NCI-H1417 (cell line): ENCODE measurements at regions not wholly inside any gene's neighbourhood (a gene's known extent, or its start where the extent isn't known, plus 50 kb on each side); places are given as distances from the start of the nearest gene placed in this dataset.
"Not testable (repeated sequence)": the region's sequence is repeated elsewhere in the genome, so short reads cannot be mapped to it uniquely, and the experiment has no call there.

Experiments
- DNase-seq, 3 experiments: peaks; one replicate each; lab custom pipeline; 2025; lab: John Stamatoyannopoulos, UW

- DNase-seq = no peak
Observed at GRCh38 chr2:104904889-104905288, 51.0 kb downstream of the POU3F3 start.

DNA sequence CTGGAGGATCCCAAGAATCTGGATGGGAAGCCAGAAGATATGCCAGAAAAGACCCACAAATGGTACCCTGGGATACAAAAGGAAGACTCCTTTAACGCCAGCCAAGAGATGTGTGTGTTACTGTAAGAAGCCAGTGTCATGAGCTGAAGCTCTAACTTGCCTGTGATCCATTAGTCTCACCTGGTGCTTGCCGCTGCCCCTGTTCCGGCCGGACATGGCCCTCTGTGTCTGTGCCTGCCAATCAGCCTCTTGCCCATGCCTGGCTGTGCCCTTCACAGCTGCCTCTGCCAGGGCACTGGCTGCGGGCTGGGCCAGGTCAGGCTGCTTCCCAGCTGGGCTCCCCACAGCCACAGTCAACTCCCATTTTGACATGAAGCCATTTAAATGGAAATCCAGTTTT lies 55.4 kb downstream of the POU3F3 start:
- no peak for DNase-seq

DNA sequence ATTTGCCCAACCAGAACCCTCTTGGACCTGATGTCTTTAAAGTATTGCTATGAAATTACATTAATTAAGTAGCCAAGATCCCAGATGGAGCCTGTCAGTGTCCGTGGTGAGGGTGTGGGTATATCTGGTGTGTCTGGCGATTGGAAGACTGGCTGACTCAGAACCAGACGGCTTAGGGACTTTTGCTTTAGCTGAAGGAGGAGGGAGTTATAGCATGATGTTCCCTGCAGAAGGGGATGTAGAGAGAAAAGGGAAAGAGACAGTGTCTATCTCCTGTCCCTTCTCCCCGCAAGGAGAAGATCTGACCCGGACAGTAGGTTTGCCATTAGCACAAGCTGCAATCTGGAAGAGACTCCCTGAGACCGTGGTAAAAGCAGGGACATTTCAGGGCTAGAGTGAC lies 60.6 kb downstream of the POU3F3 start:
- DNase-seq = no peak

GRCh38 chr2:104915107-104915793 lies 61.3 kb downstream of the POU3F3 start:
- no peak for DNase-seq

DNA sequence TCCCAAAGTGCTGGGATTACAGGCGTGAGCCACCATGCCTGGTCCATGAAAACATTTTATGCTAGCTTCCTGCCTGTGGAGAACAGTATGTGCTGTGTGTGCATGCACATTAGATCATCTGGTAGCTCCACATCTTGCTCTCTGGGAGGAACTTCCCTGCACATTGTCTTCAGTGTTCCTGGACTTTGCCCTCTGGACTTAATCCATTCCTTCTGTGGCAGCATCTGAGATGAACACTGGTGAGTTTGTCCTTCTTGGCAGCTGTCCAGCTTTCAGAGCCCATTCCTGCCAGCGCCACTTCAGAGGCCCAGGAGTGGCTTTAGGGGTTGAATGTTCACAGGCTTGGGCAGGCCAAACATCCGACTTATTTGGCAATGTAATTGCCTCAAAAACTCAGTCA lies 65.2 kb downstream of the POU3F3 start:
- DNase-seq = peak in 2 of 3 experiments; percentile 7 to 44

- DNase-seq = no peak
Observed at GRCh38 chr2:104923665-104924064, 69.8 kb downstream of the POU3F3 start.

DNA sequence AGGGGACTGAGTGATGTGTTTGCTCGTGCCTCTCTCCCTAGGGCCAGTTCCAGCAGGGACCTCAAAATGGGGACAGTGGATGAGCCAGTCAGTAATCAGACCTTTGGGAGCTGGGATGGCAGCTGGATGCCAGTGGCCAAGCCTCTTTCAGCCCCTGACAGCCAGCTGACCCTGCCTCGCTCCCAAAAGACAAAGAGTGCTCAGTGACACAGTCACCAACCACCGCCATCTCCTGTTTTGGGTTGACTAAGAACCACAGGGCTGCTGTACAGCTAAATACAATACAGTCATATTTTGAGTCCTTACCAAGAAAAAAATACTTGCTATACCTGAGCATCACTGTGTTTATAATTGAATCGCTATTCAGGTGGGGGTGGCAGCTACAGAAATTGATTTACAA lies 75.7 kb downstream of the POU3F3 start:
- DNase-seq = no peak

DNA sequence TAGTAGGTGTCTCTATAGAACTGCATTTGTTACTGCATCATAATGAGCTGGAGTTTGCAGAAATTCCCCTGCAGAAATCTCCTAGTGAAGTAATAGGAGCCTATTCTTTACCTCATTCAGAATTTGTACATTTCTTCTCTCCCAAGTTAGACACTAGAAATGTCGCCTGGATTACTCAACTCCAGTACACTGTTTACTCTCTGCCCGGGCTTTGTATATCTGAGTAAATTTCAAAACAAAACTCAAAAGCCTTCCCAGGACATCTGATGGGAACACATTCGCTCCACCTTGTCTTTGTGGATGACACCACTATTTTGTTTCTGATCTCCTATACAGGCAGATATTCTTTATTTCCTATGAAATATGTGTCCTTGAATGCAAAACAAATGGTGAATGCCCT lies 76.8 kb downstream of the POU3F3 start:
- DNase-seq = no peak

- no peak for DNase-seq
Observed at GRCh38 chr2:104932243-104932642, 78.3 kb downstream of the POU3F3 start.

DNA sequence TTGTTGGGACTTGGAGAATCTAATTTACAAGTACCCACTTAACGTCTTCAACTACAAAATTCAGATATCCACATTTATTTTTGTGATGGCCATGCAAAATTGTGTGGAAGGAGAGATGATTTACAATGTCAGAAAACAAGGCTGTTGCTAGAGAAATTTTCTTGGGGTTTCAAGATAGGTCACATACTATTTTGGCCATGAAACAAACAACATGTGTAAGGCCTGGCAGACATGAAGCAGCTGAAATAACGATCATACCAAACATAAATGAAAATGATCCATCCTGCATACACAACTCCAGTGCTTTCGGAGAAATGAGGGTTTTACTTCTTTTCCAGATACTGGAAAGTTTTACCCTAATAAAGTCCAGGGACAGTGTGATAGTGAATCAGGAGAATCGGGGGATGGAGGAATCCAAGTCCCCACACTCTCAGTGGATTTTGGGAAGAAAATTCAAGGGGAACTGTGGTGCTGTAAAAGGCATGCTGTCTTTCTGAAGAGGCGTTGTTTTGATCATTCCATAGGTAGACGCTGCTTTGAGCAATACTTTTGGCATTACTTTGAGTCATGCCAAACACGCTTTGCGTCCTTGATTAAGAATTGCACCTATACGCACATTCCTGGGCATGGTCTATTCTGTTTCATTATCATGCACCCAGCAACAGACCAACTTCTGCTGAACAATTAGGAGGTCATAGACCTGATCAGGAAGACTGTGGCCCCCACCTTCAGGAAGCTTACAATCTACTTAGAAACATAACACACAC lies 79.4 kb downstream of the POU3F3 start:
- no peak for DNase-seq

GRCh38 chr2:104936527-104936926 lies 82.6 kb downstream of the POU3F3 start:
- no peak for DNase-seq

DNA sequence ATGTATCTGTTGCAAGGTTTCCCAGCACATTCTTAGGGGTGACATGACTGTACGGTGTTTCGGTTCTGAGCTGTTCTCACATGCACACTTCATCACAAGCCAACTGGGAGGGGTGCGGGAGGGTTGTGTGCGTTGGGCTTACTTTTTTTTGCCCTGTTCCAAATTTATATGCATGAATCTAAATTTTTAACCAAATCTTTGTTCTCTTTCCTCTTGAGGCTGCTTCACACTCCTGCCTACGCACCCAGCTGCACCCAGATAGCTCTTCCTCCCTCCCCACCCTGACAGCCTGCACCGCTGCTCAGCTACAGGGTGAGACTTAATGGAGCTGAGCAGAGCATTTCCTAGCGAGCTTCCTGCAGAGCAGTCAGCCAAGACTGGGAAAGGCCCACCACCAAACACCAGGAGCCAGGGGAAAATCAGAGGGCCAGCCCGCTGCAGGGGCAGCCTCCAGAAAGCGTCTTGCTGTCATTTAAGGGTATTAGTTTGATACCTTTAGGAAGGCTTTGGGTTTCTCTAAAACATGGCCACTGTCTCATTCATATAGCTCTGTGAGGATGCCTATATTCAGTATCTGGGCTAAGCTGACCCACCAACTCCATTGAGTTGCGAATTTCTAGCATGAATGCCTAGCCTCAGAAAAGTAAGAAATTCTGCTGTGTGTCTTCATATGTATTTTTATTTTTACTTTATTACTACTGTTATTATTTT lies 84.5 kb downstream of the POU3F3 start:
- no peak for DNase-seq

DNA sequence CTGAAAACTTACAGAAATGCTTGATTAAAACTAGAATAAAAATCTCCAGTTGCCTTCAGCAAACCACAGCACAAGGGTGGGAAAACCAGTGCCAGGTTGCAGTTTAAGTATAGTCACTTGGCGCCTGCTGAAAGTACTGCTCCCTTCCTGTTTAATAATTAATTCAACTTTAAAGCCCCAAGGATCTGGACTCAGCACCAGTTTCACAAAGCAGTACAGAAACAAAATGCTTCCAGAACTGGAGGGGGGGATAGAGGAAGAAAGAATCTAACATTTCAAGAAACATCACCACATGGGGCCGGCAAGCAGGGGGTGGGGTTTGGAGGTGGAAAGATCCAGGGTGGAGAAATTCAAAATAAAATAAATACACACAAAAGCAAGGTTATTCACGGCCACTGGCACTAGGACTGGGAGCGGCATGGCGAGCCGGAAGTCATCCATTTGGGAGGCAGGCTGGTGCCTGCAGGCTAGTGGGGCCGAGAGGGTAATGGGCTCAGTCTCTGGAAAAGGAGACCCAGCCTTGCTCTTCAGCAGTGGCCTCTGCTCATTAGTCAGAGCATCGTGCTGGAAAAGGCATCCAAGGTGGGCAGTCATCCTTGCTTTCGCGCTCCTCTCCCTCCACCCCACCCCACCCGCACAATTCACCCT lies 85.8 kb downstream of the POU3F3 start:
- DNase-seq = no peak

DNA sequence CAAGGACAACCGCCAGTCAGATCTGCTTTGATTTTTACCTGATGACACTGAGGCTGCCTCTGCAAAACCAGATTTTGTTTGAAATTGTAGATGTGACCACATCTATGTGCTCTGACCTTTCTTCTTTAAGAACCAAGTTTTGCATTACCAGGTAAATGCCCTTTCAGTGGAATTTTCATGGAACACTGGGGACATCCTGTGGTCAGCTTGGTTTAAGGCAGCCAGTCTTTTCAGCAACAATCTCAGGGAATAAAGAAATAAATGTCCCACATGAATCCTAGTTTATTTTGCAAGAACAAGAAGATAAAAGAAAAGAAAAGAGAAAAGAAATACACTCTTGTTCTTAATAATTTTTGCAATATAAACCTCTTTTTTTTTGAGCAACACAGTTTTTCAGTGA lies 90.6 kb downstream of the POU3F3 start:
- DNase-seq = peak in 2 of 3 experiments; percentile 15 to 69

DNA sequence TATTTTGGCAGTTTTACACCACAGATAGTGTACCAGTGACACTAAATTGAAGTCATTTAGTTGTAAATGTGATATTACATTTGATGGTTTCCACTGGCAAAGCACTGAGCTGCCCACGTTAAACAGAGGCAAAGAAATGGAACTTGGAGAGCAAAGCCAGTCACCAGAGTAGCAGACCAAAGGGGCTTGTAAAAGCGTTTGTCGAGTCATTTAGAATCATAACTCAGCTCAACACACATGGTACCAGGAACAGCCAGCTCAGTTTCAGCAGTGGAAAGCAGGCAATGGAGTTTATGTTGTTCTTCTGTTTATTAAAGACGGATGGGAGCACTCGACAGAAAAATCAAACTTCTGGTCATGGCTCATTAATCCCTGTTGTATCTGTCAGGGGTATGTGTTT lies 91.2 kb downstream of the POU3F3 start:
- DNase-seq = peak in 1 of 3 experiments; percentile 21

DNA sequence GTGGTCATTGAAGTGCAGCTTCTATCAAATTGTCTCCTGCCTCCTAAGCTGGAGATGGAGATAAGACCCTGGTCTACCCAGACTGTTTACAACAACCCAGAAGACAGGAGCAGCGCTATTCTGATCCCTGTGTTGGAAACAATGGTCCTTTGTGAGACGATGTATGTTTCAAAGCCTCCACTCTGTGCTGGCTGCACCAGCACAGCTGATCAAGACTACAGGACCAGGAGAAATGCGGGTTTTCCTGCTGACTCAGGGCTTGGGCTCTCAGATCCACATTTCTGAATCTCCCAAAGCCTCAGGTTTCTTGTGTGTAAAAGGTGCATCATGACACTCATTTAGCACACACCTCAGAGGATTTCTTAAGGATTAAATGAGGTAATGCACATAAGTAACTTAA lies 92.0 kb downstream of the POU3F3 start:
- DNase-seq = no peak

GRCh38 chr2:104947456-104947855 lies 90.4 kb upstream of the MRPS9 start:
- not testable (repeated sequence) for DNase-seq

DNA sequence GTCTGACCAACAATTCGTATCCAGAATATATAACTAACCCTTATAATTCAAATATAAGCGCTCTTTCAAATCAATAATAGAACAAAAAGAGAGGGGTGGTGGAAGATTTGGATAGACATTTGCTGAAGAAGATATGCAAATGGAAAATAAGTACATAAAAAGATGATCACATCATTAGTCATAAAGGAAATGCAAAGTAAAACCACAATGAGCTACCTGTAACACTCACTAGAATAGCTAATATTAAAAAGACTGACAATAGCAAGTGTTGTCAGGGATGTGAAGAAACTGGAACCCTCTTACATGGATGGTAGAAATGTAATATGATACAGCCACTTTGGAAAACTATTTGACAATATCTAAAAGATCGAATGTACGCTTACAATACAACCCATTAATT lies 84.9 kb upstream of the MRPS9 start:
- no peak for DNase-seq

GRCh38 chr2:104965900-104966299 lies 72.0 kb upstream of the MRPS9 start:
- no peak for DNase-seq

- peak in 1 of 3 experiments; percentile 29 for DNase-seq
Observed at GRCh38 chr2:104969564-104969963, 68.3 kb upstream of the MRPS9 start.

- no peak for DNase-seq
Observed at GRCh38 chr2:104975371-104975770, 62.5 kb upstream of the MRPS9 start.

GRCh38 chr2:104975851-104976250 lies 62.0 kb upstream of the MRPS9 start:
- DNase-seq = no peak
